GM18507 (cell line): ENCODE measurements at regions not wholly inside any gene's neighbourhood (a gene's known extent, or its start where the extent isn't known, plus 50 kb on each side); places are given as distances from the start of the nearest gene placed in this dataset.

ENCODE experiments used
- DNase-seq: peaks from one replicate; pipeline ENCODE4 v3.0.0; 2011; ENCODE audit warnings: low read depth; ENCODE audit not compliant: insufficient read length; ENCODE audit errors: extremely low spot score
- FAIRE-seq: peaks from 2 replicates; lab custom pipeline; 2011; peaks lifted over from hg19 to GRCh38; lab: Jason Lieb, UNC

GRCh38 chr14:34931206-34931605 lies 51.6 kb upstream of the SRP54 start:
- FAIRE-seq = peak; percentile 36
- DNase-seq = no peak

DNA sequence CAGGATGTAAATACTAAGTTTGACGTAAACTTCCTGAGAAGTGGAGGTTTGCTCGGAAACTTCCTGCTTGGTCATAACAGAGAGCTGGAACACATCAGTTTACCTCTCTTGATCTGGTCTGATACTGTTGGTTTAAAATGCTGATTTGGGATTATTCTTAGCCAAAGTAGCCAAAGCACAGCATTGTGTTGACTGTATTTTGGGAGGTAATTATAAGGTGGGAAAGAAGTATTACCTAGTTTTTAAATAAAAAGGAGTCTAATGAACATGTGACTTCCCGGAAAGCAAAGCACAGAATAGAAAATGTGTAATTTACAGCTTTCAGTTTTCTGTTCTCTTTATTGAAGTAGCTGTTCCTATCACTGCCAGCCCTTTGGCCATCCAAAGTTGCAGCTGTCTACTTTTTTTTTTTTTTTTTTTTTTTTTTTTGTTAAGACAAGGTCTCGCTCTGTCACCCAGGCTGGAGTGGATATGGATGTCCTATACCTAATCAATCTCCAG lies 52.2 kb upstream of the SRP54 start:
- FAIRE-seq (peak; percentile 62), DNase-seq (peak; percentile 17)

DNA sequence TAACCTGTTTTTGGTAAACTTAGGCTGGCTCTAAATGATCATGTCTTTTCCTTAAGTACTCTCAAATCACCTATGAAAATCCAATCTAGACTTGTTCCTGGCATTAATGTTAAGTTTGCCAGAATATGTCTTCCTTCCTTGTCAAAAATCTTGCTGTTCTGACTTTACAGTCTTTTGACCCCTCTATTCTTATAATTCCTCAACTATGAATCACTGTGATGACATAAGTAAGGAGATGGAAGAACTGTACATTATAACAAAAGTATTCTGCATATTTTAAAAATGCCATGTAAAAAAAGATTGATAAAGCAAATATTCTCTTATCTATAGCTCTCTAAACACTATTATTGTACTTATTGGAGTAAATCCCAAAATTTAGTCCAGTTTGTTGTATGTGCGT lies 51.4 kb upstream of the BAZ1A start:
- no peak for DNase-seq
- FAIRE-seq = no peak
